ENCODE measurements at regions not wholly inside any gene's neighbourhood (a gene's known extent, or its start where the extent isn't known, plus 50 kb on each side); places are given as distances from the start of the nearest gene placed in this dataset.

DNA sequence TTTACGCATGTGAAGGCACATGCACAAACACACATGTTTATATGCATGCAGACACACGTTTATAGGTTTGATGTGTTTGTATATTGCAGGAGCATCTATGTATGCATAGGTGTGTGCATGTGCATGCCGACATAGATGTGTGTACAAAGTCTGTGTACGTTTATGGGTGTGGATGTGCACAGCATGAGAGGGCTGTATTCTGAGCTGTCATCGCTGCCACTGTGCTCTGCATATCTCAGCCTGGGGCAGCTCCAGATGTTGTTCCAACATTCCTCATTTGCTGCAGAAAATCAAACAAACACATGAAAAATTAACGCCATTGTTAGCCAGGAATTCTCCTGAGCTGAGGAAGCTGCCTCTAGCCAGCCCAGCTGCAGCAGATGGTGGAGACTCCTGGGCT is 132.3 kb upstream of the CSF3R start:
- TF ChIP-seq, protein P1, sequence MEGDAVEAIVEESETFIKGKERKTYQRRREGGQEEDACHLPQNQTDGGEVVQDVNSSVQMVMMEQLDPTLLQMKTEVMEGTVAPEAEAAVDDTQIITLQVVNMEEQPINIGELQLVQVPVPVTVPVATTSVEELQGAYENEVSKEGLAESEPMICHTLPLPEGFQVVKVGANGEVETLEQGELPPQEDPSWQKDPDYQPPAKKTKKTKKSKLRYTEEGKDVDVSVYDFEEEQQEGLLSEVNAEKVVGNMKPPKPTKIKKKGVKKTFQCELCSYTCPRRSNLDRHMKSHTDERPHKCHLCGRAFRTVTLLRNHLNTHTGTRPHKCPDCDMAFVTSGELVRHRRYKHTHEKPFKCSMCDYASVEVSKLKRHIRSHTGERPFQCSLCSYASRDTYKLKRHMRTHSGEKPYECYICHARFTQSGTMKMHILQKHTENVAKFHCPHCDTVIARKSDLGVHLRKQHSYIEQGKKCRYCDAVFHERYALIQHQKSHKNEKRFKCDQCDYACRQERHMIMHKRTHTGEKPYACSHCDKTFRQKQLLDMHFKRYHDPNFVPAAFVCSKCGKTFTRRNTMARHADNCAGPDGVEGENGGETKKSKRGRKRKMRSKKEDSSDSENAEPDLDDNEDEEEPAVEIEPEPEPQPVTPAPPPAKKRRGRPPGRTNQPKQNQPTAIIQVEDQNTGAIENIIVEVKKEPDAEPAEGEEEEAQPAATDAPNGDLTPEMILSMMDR (IDR thresholded peaks at IDR 0.05), result no peak
- ATAC-seq (ENCODE audit: low FRiP score) (no peak), DNase-seq (ENCODE audit: low spot score) (no peak)

DNA sequence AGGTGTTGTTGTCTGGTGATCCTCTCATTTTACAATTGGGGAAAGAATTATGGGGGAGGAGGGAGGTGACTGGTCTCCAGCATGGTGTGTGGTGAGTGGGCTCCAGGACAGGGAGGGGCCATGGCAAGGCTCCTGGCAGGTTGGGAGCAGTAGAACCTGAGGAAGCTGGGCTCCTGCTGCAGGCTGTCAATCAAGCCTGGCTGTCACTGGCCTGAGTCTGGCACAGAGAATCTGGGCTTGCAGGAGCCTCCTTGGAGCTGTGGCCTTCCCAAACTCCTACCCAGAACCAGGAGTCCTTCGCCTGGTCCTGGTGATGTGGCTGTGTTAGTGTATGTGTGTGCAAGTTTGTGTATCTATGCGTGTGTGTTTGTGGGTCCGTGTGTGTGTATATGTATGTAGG is 131.9 kb upstream of the CSF3R start:
- ATAC-seq (ENCODE audit: low FRiP score) (no peak), DNase-seq (ENCODE audit: low spot score) (no peak)
- TF ChIP-seq, protein P1 (IDR thresholded peaks at IDR 0.05), result no peak

DNA sequence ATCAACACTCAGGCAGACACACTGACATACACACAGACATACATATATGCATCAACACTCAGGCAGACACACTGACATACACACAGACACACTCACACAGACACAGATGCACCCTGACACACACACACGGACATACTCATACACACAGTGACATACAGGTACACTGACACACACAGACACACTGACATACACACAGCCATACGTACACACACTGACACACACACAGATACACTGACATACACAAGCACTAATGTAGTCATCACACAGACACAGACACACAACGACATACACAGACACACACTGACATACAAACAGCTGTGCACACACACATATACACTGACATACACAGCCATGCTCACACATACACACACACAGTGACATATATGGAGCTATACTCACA is 131.0 kb upstream of the CSF3R start:
- DNase-seq (ENCODE audit: low spot score) (no peak), ATAC-seq (ENCODE audit: low FRiP score) (no peak)
- TF ChIP-seq, protein P1 (IDR thresholded peaks at IDR 0.05), result no peak

DNA sequence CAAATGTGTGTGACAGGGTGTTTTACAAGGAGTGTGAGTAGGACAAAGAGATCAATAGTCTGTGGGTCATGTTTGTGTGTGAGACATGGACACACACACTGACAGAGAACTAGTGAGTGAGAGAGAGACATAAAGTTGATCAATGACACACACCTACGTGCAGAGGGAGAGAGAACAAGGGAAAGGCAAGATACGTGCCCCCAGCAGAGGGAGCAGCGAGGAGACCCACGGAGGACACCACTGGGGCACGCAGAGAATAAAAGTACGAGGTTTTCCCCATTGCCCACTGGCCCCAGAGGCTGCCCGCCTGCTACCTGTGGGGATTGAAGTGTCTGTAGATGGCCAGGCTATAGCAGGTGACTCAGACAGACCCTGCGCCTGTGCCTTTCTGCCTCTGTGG is 130.2 kb upstream of the CSF3R start:
- ATAC-seq (ENCODE audit: low FRiP score) (no peak), DNase-seq (ENCODE audit: low spot score) (no peak)
- TF ChIP-seq, protein P1 (IDR thresholded peaks at IDR 0.05), result no peak

DNA sequence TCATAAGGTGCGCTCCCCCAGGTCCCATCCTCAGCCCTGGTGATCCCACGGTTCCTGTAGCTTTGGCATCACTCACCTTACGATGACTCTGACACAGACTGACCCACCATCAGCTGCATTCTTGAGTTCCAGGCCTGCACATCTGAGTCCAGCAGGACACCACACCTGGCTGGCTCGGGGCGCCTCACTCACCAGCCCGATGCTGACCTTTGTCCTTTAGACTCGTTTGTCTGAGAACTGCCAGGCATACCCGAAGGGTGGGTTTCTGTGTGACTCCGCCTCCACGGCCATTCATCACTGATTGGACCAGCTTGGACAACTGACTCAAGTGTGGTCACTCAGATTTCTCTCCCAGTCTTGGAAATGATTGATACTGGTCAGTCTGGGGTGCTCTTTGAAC is 129.4 kb upstream of the CSF3R start:
- DNase-seq (ENCODE audit: low spot score) (no peak), ATAC-seq (ENCODE audit: low FRiP score) (no peak)
- TF ChIP-seq, protein P1 (IDR thresholded peaks at IDR 0.05), result no peak

DNA sequence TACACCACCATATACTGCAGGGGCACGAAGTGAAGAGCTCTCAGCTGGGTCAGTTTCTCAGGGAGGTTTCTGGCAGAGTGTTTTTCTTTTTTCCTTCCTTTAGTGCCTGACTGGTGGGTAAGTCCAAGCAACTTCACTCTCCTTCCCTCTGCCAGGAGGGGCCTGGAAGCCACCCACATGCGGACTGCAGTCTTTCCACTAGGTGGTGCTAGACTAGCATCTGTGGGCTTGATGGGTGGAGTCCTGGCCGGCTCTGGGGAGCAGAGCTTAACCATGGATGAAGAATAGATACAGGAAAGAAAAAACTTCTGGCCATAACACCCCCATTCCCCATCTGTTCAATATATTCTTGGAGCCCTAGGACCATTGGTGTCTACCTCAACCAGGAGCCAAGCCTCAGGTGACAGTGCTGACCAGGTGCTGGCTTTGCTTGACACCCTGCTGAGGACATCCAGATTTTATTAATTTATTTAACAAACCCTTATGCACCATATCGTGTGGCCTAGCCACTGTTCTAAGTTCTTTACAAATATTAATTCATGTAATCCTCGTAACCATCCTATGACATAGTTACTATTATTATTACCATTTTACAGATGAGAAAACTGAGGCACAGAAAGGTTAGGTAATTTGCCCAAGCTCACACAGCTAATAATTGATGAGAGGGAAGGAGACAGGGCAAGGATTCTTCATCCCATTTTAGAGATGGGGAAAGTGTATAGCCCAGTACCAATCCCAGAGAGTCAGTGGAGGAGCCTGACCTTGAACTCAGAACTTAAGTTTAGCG is 126.7 kb upstream of the CSF3R start:
- ATAC-seq (ENCODE audit: low FRiP score) (no peak), DNase-seq (ENCODE audit: low spot score) (no peak)
- TF ChIP-seq, protein P1 (IDR thresholded peaks at IDR 0.05), result peak in 1 of 3 donors; percentile 31

DNA sequence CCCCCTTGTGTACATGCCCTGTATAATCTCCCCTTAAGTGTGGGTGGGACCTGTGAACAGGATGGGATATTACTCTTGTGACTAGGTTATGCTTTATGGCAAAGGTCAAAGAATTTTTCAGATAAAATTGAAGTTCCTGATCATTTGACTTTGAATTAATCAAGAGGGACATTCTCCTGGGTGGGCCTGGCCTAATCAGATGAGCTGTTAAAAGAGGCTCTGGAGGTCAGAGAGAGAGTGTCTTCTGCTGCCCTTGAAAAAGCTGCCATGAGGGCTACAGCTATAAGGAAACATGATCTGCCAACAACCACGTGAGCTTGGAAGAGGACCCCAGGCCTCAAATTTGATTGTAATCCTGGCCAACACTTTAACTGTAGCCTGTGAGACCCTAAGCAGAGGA is 125.6 kb upstream of the CSF3R start:
- DNase-seq (ENCODE audit: low spot score), result no peak
- TF ChIP-seq, protein P1 (IDR thresholded peaks at IDR 0.05), result no peak
- ATAC-seq (ENCODE audit: low FRiP score), result no peak

Measured in omental fat pad (tissue), 3 donors.